Caco-2 (cell line): ENCODE measurements at regions not wholly inside any gene's neighbourhood (a gene's known extent, or its start where the extent isn't known, plus 50 kb on each side); places are given as distances from the start of the nearest gene placed in this dataset.

ENCODE experiments used
- BruUV-seq: library from RNA; stranded (reverse); fragments of 400-500 nt; replicated peaks from 2 replicates; lab custom pipeline; 2021; lab: Mats Ljungman, UMichigan
- CTCF ChIA-PET: fragments of 300-600 bp; sonication (Branson Sonifier 250); formaldehyde crosslinking; loops from one replicate; lab custom pipeline; 2022; ENCODE audit warnings: antibody characterized with exemption; lab: Charles Lee
- POLR2A ChIA-PET: fragments of 300-600 bp; sonication (Branson Sonifier 250); formaldehyde crosslinking; loops from one replicate; lab custom pipeline; 2022; ENCODE audit warnings: antibody characterized with exemption; lab: Charles Lee
- DNase-seq, 2 experiments: peaks; one replicate each; pipeline versions ENCODE4 v3.0.0 to v3.0.0-alpha.2; 2020 to 2022
- H3K27me3 ChIP-seq: replicated peaks from 2 replicates; pipeline ENCODE4 v1.6.0; 2011; ENCODE audit warnings: low read length; ENCODE audit not compliant: control insufficient read depth, insufficient read depth
- H3K36me3 ChIP-seq: 2 replicates; pipeline ENCODE4 v1.5.1; 2011; ENCODE audit warnings: low read length; ENCODE audit not compliant: control insufficient read depth, insufficient read depth
- H3K4me1 ChIP-seq: fragments of 250-450 bp; sonication (Bioruptor Pico); 2 replicates; pipeline ENCODE4 v1.5.1; 2020; ENCODE audit warnings: mild to moderate bottlenecking
- H3K4me3 ChIP-seq: 2 replicates; pipeline ENCODE4 v1.5.1; 2011; ENCODE audit warnings: low read depth, mild to moderate bottlenecking, control low read depth, low read length
- H3K9me3 ChIP-seq: fragments of 250-450 bp; sonication (Bioruptor Pico); 2 replicates; pipeline ENCODE4 v1.5.1; 2020; ENCODE audit warnings: mild to moderate bottlenecking, moderate library complexity
- H3K27ac Mint-ChIP-seq: one replicate; pipeline ENCODE4 v1.8.0; 2022; ENCODE audit warnings: mixed read lengths; ENCODE audit not compliant: unreplicated experiment
- H3K27me3 Mint-ChIP-seq: one replicate; pipeline ENCODE4 v1.8.0; 2022; ENCODE audit warnings: mixed read lengths; ENCODE audit not compliant: insufficient read depth, unreplicated experiment
- H3K36me3 Mint-ChIP-seq: one replicate; pipeline ENCODE4 v1.8.0; 2022; ENCODE audit warnings: mild to moderate bottlenecking, mixed read lengths; ENCODE audit not compliant: insufficient read depth, unreplicated experiment
- H3K4me1 Mint-ChIP-seq: one replicate; pipeline ENCODE4 v1.8.0; 2022; ENCODE audit warnings: low read depth, mixed read lengths; ENCODE audit not compliant: unreplicated experiment
- H3K4me3 Mint-ChIP-seq: one replicate; pipeline ENCODE4 v1.8.0; 2022; ENCODE audit warnings: mild to moderate bottlenecking, moderate library complexity, mixed read lengths; ENCODE audit not compliant: unreplicated experiment
- H3K9me3 Mint-ChIP-seq: one replicate; pipeline ENCODE4 v1.8.0; 2022; ENCODE audit warnings: mixed read lengths; ENCODE audit not compliant: unreplicated experiment
- CTCF ChIP-seq, 2 experiments: fragments of 200-600 bp in 1 of 2; IDR thresholded peaks; 1 replicate in 1 of 2; 2 replicates in 1 of 2; pipeline versions ENCODE4 v1.5.1 to v1.8.0; 2011 to 2022; ENCODE audit warnings: antibody characterized with exemption in 1 of 2, control low read depth in 1 of 2, inconsistent platforms in 1 of 2, low read depth in 1 of 2, low read length in 1 of 2, mild to moderate bottlenecking in 1 of 2, moderate library complexity in 1 of 2; ENCODE audit not compliant: insufficient read depth in 1 of 2, severe bottlenecking in 1 of 2, unreplicated experiment in 1 of 2
- intact Hi-C: fragments of 100-400 bp; cut with micrococcal nuclease; formaldehyde crosslinking; loops from one replicate; pipeline ENCODE4 v1.10.0; 2022; ENCODE audit not compliant: unreplicated experiment

- BruUV-seq = no TSS peak
- Mint-ChIP-seq H3K27ac (no peak overlapping the region), H3K4me3 (no peak overlapping the region), H3K9me3 (no peaks in the 10 kb centered on the region), H3K4me1 (no peaks in the 10 kb centered on the region), H3K36me3 (no peaks in the 10 kb centered on the region), H3K27me3 (no peaks in the 10 kb centered on the region)
- no peak for TF ChIP-seq CTCF (IDR thresholded peaks at IDR 0.05; ENCODE audit: insufficient read depth in 1 of 2, low read depth in 1 of 2, low read length in 1 of 2, severe bottlenecking in 1 of 2, unreplicated experiment in 1 of 2)
- Histone ChIP-seq H3K36me3 (no peaks in the 10 kb centered on the region), H3K27me3 (no peaks in the 10 kb centered on the region), H3K4me1 (no peaks in the 10 kb centered on the region), H3K4me3 (no peak overlapping the region), H3K9me3 (no peaks in the 10 kb centered on the region)
- ChIA-PET CTCF (no interaction called here), POLR2A (no interaction called here)
- DNase-seq = no peak
- intact Hi-C loops = no loop called here
Measured at GRCh38 chr18:71727909-71728308, 816.2 kb downstream of the CBLN2 start.

GRCh38 chr18:71725256-71725655 lies 818.9 kb downstream of the CBLN2 start:
- H3K4me3 Mint-ChIP-seq = no peak overlapping the region
- intact Hi-C loops = no loop called here
- CTCF ChIA-PET = no interaction called here
- DNase-seq = no peak
- no peaks in the 10 kb centered on the region for H3K9me3 Mint-ChIP-seq
- POLR2A ChIA-PET = no interaction called here
- H3K4me1 Mint-ChIP-seq = no peaks in the 10 kb centered on the region
- Histone ChIP-seq H3K9me3 (no peaks in the 10 kb centered on the region), H3K4me1 (no peaks in the 10 kb centered on the region), H3K27me3 (no peaks in the 10 kb centered on the region), H3K36me3 (no peaks in the 10 kb centered on the region), H3K4me3 (no peak overlapping the region)
- no peaks in the 10 kb centered on the region for H3K36me3 Mint-ChIP-seq
- H3K27me3 Mint-ChIP-seq = no peaks in the 10 kb centered on the region
- no peak for TF ChIP-seq CTCF (IDR thresholded peaks at IDR 0.05; ENCODE audit: insufficient read depth in 1 of 2, low read depth in 1 of 2, low read length in 1 of 2, severe bottlenecking in 1 of 2, unreplicated experiment in 1 of 2)
- no TSS peak for BruUV-seq
- no peak overlapping the region for H3K27ac Mint-ChIP-seq

- H3K4me3 ChIP-seq = no peak overlapping the region
- H3K4me1 ChIP-seq = no peaks in the 10 kb centered on the region
- no peaks in the 10 kb centered on the region for H3K9me3 Mint-ChIP-seq
- no peaks in the 10 kb centered on the region for H3K4me1 Mint-ChIP-seq
- no peak for DNase-seq
- H3K27me3 Mint-ChIP-seq = no peaks in the 10 kb centered on the region
- no TSS peak for BruUV-seq
- no peak overlapping the region for H3K27ac Mint-ChIP-seq
- no peak for TF ChIP-seq CTCF (IDR thresholded peaks at IDR 0.05; ENCODE audit: insufficient read depth in 1 of 2, low read depth in 1 of 2, low read length in 1 of 2, severe bottlenecking in 1 of 2, unreplicated experiment in 1 of 2)
- intact Hi-C loops = no loop called here
- H3K27me3 ChIP-seq = no peaks in the 10 kb centered on the region
- H3K36me3 ChIP-seq = no peaks in the 10 kb centered on the region
- ChIA-PET CTCF (no interaction called here), POLR2A (no interaction called here)
- H3K9me3 ChIP-seq = no peaks in the 10 kb centered on the region
- no peak overlapping the region for H3K4me3 Mint-ChIP-seq
- H3K36me3 Mint-ChIP-seq = no peaks in the 10 kb centered on the region
Measured at GRCh38 chr18:71707985-71708500, 836.1 kb downstream of the CBLN2 start.
